ENCODE measurements at regions not wholly inside any gene's neighbourhood (a gene's known extent, or its start where the extent isn't known, plus 50 kb on each side); places are given as distances from the start of the nearest gene placed in this dataset.

DNA sequence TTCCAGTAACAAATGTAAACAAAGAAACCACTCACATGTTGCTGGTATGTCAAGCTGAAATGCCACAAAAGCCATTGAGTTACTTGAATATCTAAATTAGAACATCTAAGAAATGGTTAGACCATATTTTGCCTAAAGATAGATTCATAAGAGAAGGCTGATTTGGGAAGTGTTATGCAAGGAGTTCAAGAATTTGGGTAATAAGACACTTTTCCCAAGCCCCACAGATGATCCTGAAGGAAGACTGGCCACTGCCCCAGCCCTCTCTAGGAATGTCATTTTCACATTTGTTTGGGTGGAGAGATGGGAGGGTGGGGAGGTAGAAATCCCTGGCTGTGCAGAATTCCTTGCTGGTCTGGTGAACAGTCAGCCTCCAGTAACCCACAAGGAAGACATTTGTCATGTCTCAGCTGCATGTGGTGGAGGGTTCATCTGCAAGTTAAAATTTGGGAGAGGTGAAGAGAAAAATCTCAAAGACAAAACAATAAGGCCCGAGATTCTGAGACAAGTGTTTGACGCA is 427.2 kb upstream of the KLF6 start:
- TF ChIP-seq, protein P1, sequence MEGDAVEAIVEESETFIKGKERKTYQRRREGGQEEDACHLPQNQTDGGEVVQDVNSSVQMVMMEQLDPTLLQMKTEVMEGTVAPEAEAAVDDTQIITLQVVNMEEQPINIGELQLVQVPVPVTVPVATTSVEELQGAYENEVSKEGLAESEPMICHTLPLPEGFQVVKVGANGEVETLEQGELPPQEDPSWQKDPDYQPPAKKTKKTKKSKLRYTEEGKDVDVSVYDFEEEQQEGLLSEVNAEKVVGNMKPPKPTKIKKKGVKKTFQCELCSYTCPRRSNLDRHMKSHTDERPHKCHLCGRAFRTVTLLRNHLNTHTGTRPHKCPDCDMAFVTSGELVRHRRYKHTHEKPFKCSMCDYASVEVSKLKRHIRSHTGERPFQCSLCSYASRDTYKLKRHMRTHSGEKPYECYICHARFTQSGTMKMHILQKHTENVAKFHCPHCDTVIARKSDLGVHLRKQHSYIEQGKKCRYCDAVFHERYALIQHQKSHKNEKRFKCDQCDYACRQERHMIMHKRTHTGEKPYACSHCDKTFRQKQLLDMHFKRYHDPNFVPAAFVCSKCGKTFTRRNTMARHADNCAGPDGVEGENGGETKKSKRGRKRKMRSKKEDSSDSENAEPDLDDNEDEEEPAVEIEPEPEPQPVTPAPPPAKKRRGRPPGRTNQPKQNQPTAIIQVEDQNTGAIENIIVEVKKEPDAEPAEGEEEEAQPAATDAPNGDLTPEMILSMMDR (IDR thresholded peaks at IDR 0.05) = no peak
- TF ChIP-seq POLR2A (IDR thresholded peaks at IDR 0.05) (no peak), POLR2AphosphoS5 (IDR thresholded peaks at IDR 0.05) (no peak), EP300 (IDR thresholded peaks at IDR 0.05; ENCODE audit: low read depth) (no peak)
